ENCODE measurements at regions not wholly inside any gene's neighbourhood (a gene's known extent, or its start where the extent isn't known, plus 50 kb on each side); places are given as distances from the start of the nearest gene placed in this dataset.
"Not testable (repeated sequence)": the region's sequence is repeated elsewhere in the genome, so short reads cannot be mapped to it uniquely, and the experiment has no call there.

- H3K27ac Mint-ChIP-seq: no peak overlapping the region
- H3K27me3 Mint-ChIP-seq: peaks cover 2% of the 10 kb centered on the region
- H3K36me3 Mint-ChIP-seq: no peaks in the 10 kb centered on the region
- H3K9me3 Mint-ChIP-seq: peaks cover 12% of the 10 kb centered on the region
- no peak overlapping the region for H3K4me3 Mint-ChIP-seq
- H3K4me1 Mint-ChIP-seq: no peaks in the 10 kb centered on the region
Measured at GRCh38 chr9:103586721-103587120, 507.4 kb upstream of the SMC2 start.

DNA sequence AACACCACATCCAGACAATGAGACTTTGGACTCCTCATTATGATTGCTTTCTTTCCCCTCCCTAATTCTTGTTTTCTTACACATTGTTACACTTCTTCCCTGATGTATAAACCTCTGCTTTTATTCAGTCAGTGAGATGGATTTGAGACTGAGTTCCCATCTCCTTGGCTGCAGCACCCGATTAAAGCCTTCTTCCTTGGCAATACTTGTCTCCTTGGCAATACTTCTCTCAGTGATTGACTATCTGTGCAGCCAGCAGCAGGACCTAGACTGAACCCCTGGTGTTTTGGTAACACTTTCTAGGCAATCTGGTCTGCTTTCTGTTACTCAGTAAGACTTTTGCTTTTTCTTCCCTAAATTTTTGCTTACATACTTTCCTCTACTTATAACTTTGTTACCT is 492.8 kb upstream of the SMC2 start:
- H3K36me3 Mint-ChIP-seq: no peaks in the 10 kb centered on the region
- H3K27ac Mint-ChIP-seq: no peak overlapping the region
- H3K4me3 Mint-ChIP-seq: no peak overlapping the region
- no peaks in the 10 kb centered on the region for H3K4me1 Mint-ChIP-seq
- no peaks in the 10 kb centered on the region for H3K27me3 Mint-ChIP-seq
- peaks cover 14% of the 10 kb centered on the region for H3K9me3 Mint-ChIP-seq

DNA sequence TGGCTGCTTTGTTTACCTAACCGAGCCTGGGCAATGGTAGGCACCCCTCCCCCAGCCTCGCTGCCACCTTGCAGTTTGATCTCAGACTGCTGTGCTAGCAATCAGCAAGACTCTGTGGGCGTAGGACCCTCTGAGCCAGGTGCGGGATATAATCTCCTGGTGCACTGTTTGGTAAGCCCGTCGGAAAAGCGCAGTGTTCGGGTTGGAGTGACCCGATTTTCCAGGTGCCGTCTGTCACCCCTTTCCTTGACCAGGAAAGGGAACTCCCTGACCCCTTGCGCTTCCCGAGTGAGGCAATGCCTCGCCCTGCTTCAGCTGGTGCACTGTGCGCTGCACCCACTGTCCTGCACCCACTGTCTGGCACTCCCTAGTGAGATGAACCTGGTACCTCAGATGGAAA is 482.2 kb upstream of the SMC2 start:
- H3K4me3 Mint-ChIP-seq, H3K4me1 Mint-ChIP-seq, H3K27ac Mint-ChIP-seq, H3K36me3 Mint-ChIP-seq, H3K27me3 Mint-ChIP-seq, H3K9me3 Mint-ChIP-seq: not testable (repeated sequence)

DNA sequence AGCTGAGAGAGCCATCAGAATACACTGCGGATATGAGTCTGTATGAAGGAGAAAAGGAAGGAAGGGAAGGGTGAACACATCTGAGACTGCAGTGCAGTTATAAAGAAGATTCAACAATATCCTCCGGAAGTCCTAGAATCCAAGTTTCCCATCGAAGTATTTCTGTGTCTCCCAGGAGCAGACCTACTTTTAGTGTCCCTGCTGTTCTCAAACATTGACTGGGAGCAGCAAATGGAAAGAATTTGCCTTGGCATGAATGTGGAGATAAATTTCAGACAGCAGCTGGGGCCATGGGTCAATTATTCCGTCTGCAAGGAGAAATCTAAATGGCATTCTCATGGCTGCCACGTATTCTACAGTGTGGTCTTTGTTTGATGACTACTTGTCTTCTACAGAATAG is 478.1 kb upstream of the SMC2 start:
- Mint-ChIP-seq H3K9me3 (peaks cover 6% of the 10 kb centered on the region), H3K27me3 (no peaks in the 10 kb centered on the region), H3K36me3 (no peaks in the 10 kb centered on the region), H3K4me1 (no peaks in the 10 kb centered on the region), H3K27ac (no peak overlapping the region), H3K4me3 (no peak overlapping the region)

- no peaks in the 10 kb centered on the region for H3K36me3 Mint-ChIP-seq
- H3K27me3 Mint-ChIP-seq: no peaks in the 10 kb centered on the region
- no peak overlapping the region for H3K27ac Mint-ChIP-seq
- H3K4me3 Mint-ChIP-seq: no peak overlapping the region
- no peaks in the 10 kb centered on the region for H3K4me1 Mint-ChIP-seq
- peaks cover 6% of the 10 kb centered on the region for H3K9me3 Mint-ChIP-seq
Measured at GRCh38 chr9:103617046-103617445, 477.1 kb upstream of the SMC2 start.

DNA sequence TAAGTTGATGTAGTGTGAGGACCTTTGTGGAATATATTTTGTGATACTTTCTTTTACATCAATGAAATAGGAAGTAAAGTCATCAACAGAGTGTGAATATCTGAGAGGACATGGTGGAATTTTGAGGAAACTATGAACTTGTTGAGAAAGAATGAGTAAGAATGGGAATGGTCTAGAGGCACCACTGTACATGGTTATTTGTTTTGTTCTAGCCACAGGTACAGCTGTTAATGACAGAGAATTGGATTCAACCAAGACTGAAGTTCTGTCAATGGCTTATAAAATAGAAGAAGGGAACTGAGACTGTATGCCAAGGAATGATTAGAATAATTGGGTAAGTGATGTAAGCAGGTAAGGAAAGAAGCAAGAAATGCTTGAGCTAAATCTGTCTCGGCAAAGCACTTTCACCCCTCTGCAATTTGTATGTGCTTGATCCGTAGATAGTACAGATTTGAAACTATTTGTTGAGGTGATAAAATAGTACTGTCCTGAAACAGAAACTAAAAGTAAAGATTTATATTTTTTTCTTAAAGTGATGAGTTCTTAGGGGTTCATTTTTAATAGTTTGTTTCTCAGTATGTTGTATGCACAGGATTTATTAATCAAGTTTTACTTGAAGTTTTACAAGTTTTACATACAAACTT is 468.8 kb upstream of the SMC2 start:
- no peaks in the 10 kb centered on the region for H3K9me3 Mint-ChIP-seq
- no peak overlapping the region for H3K27ac Mint-ChIP-seq
- no peaks in the 10 kb centered on the region for H3K4me1 Mint-ChIP-seq
- H3K4me3 Mint-ChIP-seq: no peak overlapping the region
- H3K36me3 Mint-ChIP-seq: no peaks in the 10 kb centered on the region
- no peaks in the 10 kb centered on the region for H3K27me3 Mint-ChIP-seq

GRCh38 chr9:103627731-103628130 is 466.4 kb upstream of the SMC2 start:
- no peaks in the 10 kb centered on the region for H3K36me3 Mint-ChIP-seq
- no peaks in the 10 kb centered on the region for H3K9me3 Mint-ChIP-seq
- no peaks in the 10 kb centered on the region for H3K4me1 Mint-ChIP-seq
- no peak overlapping the region for H3K27ac Mint-ChIP-seq
- no peaks in the 10 kb centered on the region for H3K27me3 Mint-ChIP-seq
- no peak overlapping the region for H3K4me3 Mint-ChIP-seq

- Mint-ChIP-seq H3K36me3 (no peaks in the 10 kb centered on the region), H3K9me3 (peaks cover 15% of the 10 kb centered on the region), H3K27me3 (no peaks in the 10 kb centered on the region), H3K4me1 (no peaks in the 10 kb centered on the region), H3K27ac (no peak overlapping the region), H3K4me3 (no peak overlapping the region)
Measured at GRCh38 chr9:103649086-103649485, 445.0 kb upstream of the SMC2 start.

DNA sequence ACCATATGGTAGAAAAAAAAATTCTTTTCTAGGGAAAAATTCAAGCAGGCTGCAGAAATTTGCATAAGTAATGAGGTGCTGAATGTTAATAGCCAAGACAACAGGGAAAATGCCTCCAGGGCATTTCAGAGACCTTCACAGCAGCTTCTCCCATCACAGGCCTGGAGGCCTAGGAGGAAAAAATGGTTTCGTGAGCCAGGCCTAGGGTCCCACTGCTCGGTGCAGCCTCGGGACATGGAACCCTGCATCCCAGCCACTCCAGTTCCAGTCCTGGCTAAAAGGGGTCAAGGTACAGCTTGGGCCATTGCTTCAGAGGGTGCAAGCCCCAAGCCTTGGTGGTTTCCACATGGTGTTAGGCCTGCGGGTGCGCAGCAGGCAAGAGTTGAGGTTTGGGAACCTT is 436.0 kb upstream of the SMC2 start:
- Mint-ChIP-seq H3K4me1 (no peaks in the 10 kb centered on the region), H3K4me3 (no peak overlapping the region), H3K27ac (no peak overlapping the region), H3K36me3 (no peaks in the 10 kb centered on the region), H3K27me3 (no peaks in the 10 kb centered on the region), H3K9me3 (no peaks in the 10 kb centered on the region)

- H3K36me3 Mint-ChIP-seq: no peaks in the 10 kb centered on the region
Measured at GRCh38 chr9:103660830-103661229, 433.3 kb upstream of the SMC2 start.

GRCh38 chr9:103661663-103662062 is 432.4 kb upstream of the SMC2 start:
- no peaks in the 10 kb centered on the region for H3K36me3 Mint-ChIP-seq

More at GRCh38 chr9:103660830-103661229, 433.3 kb upstream of the SMC2 start:
- no peaks in the 10 kb centered on the region for H3K4me1 Mint-ChIP-seq
- H3K4me3 Mint-ChIP-seq: no peak overlapping the region
- H3K27me3 Mint-ChIP-seq: no peaks in the 10 kb centered on the region
- no peak overlapping the region for H3K27ac Mint-ChIP-seq
- no peaks in the 10 kb centered on the region for H3K9me3 Mint-ChIP-seq

DNA sequence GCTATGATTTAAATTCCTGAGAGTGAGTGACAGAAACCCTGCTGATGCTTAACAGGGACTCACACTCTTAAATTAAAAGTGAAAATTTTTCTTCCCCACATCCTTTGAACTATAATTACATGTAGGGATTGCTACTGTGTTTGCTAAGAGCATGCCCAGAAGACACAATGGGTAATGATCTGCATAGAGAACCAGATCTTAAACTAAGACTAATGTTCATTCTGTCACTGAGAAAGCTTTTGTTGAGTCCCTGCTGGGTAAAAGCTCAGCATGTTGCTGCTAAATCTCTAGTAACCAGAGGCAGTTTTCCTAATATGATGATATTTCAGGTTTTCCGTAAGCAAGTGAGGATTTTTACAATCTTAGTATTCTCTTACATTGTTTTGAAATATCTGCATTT is 424.8 kb upstream of the SMC2 start:
- Mint-ChIP-seq H3K4me3 (no peak overlapping the region), H3K36me3 (no peaks in the 10 kb centered on the region), H3K27me3 (no peaks in the 10 kb centered on the region), H3K4me1 (no peaks in the 10 kb centered on the region), H3K9me3 (no peaks in the 10 kb centered on the region), H3K27ac (no peak overlapping the region)

More at GRCh38 chr9:103661663-103662062, 432.4 kb upstream of the SMC2 start:
- H3K27ac Mint-ChIP-seq: no peak overlapping the region
- no peaks in the 10 kb centered on the region for H3K9me3 Mint-ChIP-seq
- H3K27me3 Mint-ChIP-seq: no peaks in the 10 kb centered on the region
- no peaks in the 10 kb centered on the region for H3K4me1 Mint-ChIP-seq
- H3K4me3 Mint-ChIP-seq: no peak overlapping the region

GRCh38 chr9:103674271-103674670 is 419.8 kb upstream of the SMC2 start:
- H3K4me1 Mint-ChIP-seq: no peaks in the 10 kb centered on the region
- H3K9me3 Mint-ChIP-seq: no peaks in the 10 kb centered on the region
- no peak overlapping the region for H3K4me3 Mint-ChIP-seq
- no peaks in the 10 kb centered on the region for H3K36me3 Mint-ChIP-seq
- no peak overlapping the region for H3K27ac Mint-ChIP-seq
- H3K27me3 Mint-ChIP-seq: no peaks in the 10 kb centered on the region

- Mint-ChIP-seq H3K36me3 (no peaks in the 10 kb centered on the region), H3K27ac (no peak overlapping the region)
Measured at GRCh38 chr9:103680581-103680980, 413.5 kb upstream of the SMC2 start.

DNA sequence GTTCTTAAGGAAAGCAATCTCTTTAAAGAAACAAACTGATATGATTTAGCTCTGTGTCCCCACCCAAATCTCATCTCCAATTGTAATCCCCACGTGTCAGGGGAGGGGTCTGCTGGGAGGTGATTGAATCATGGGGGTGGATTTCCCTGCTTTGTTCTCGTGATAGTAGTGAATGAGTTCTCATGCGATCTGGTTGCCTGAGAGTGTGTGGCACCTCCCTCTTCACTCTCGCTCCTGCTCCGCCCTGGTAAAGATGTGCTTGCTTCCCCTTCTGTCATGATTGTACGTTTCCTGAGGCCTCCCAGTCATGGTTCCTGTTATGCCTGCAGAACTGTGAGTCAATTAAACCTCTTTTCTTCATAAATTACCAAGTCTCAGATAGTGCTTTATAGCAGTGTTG is 412.7 kb upstream of the SMC2 start:
- H3K36me3 Mint-ChIP-seq: no peaks in the 10 kb centered on the region
- no peak overlapping the region for H3K4me3 Mint-ChIP-seq
- no peak overlapping the region for H3K27ac Mint-ChIP-seq
- no peaks in the 10 kb centered on the region for H3K4me1 Mint-ChIP-seq
- H3K27me3 Mint-ChIP-seq: no peaks in the 10 kb centered on the region
- H3K9me3 Mint-ChIP-seq: no peaks in the 10 kb centered on the region

More at GRCh38 chr9:103680581-103680980, 413.5 kb upstream of the SMC2 start:
- Mint-ChIP-seq H3K27me3 (no peaks in the 10 kb centered on the region), H3K9me3 (no peaks in the 10 kb centered on the region), H3K4me3 (no peak overlapping the region), H3K4me1 (no peaks in the 10 kb centered on the region)

- Mint-ChIP-seq H3K9me3 (no peaks in the 10 kb centered on the region), H3K4me1 (no peaks in the 10 kb centered on the region), H3K36me3 (no peaks in the 10 kb centered on the region), H3K27me3 (no peaks in the 10 kb centered on the region), H3K27ac (no peak overlapping the region), H3K4me3 (no peak overlapping the region)
Measured at GRCh38 chr9:103700195-103700962, 393.7 kb upstream of the SMC2 start.
